Activated naive CD8-positive, alpha-beta T cell treated with anti-CD3 and anti-CD28 coated beads, Interleukin-2, amount 50 U/mL, for 24 hours (primary cell): ENCODE measurements at regions not wholly inside any gene's neighbourhood (a gene's known extent, or its start where the extent isn't known, plus 50 kb on each side); places are given as distances from the start of the nearest gene placed in this dataset.
"Not testable (repeated sequence)": the region's sequence is repeated elsewhere in the genome, so short reads cannot be mapped to it uniquely, and the experiment has no call there.

ENCODE experiments used
- ATAC-seq: fragments of 150-1000 bp; cut with Tn5 transposase; one replicate; pipeline ENCODE4 v1.10.0; 2021
- DNase-seq: peaks from one replicate; pipeline ENCODE4 v3.0.0; 2021
- H3K27ac Mint-ChIP-seq: one replicate; pipeline ENCODE4 v1.8.0; 2021; ENCODE audit warnings: mild to moderate bottlenecking, mixed read lengths
- H3K27me3 Mint-ChIP-seq: one replicate; pipeline ENCODE4 v1.8.0; 2021; ENCODE audit warnings: mixed read lengths
- H3K36me3 Mint-ChIP-seq: one replicate; pipeline ENCODE4 v1.8.0; 2021; ENCODE audit warnings: low read depth, mixed read lengths
- H3K4me1 Mint-ChIP-seq: one replicate; pipeline ENCODE4 v1.8.0; 2021; ENCODE audit warnings: mixed read lengths
- H3K4me3 Mint-ChIP-seq: one replicate; pipeline ENCODE4 v1.8.0; 2021; ENCODE audit warnings: mild to moderate bottlenecking, moderate library complexity, mixed read lengths
- H3K9me3 Mint-ChIP-seq: one replicate; pipeline ENCODE4 v1.8.0; 2021; ENCODE audit warnings: mixed read lengths

DNA sequence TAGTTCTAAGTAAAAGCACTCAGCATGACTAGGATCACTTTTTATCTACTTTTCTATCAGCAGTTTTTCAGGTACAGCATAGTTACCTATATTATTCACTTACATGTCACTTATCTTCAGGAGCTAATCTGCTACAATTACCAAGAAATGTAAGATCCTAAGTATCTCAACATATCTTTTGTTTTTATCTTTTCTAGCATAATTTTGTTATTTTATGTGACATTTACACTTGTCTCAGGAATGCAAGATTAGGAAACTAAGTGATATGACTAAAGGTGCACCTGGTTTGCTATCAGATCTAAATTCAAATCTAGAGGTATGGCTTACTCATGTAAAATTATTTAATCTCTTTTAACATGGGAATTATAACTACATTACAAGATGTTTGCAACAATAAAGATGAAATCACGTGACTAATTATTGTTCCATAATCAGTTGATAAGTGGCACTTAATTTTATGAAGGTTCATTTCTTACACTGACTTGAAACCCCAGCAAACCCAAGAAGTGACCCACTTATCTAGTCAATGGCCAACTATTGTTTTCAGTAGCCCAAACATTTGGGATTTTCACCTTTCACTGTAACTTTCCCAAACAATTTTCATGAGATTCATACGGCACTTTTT, 390.3 kb upstream of the PCDH15 start:
- H3K27ac Mint-ChIP-seq, result no peak overlapping the region
- H3K4me1 Mint-ChIP-seq, result no peaks in the 10 kb centered on the region
- ATAC-seq (no peak), DNase-seq (no peak)
- peaks cover 6% of the 10 kb centered on the region for H3K9me3 Mint-ChIP-seq
- no peaks in the 10 kb centered on the region for H3K27me3 Mint-ChIP-seq
- no peak overlapping the region for H3K4me3 Mint-ChIP-seq
- no peaks in the 10 kb centered on the region for H3K36me3 Mint-ChIP-seq

DNA sequence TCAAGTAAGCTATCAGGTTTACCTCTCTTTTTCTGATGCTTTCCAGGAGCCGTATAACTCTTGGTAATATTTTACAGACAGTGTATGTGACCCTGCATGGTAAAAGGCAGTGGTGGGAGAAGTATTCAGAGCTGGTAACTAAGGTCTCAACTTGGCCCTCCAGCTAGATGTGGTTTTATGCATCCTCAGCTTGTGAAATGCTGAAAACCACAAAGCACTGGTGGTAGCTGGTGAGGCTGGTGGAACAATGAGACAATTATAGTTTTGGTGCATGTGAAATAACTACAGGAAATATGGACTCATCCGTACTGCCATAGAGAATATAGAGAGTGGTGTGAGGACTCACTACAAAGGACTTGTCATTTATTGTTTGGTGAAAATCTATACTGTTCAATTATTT, 383.0 kb upstream of the PCDH15 start:
- no peaks in the 10 kb centered on the region for H3K36me3 Mint-ChIP-seq
- no peak for ATAC-seq
- no peaks in the 10 kb centered on the region for H3K27me3 Mint-ChIP-seq
- no peak overlapping the region for H3K4me3 Mint-ChIP-seq
- no peak for DNase-seq
- H3K4me1 Mint-ChIP-seq, result no peaks in the 10 kb centered on the region
- no peak overlapping the region for H3K27ac Mint-ChIP-seq
- peaks cover 10% of the 10 kb centered on the region for H3K9me3 Mint-ChIP-seq

DNA sequence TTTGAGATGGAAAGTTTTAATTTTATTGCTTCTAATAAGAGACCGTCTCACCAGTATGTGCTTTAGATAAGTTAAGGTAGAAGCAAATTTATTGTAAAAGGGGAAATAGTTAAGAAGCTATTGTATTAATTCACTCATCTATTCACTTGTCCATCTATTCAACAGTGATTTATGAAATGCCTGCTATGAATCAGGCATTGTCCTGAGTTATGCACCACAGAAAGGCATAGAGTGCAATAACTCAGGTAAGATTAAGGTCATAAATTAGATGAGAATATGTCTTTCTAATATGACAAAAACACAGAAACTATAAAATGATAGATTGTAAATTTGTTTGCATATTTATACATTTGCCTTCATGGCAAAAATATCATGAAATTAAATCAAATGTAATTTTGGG, 379.3 kb upstream of the PCDH15 start:
- Mint-ChIP-seq H3K4me3 (no peak overlapping the region), H3K36me3 (no peaks in the 10 kb centered on the region), H3K9me3 (peaks cover 14% of the 10 kb centered on the region), H3K4me1 (no peaks in the 10 kb centered on the region), H3K27ac (no peak overlapping the region), H3K27me3 (no peaks in the 10 kb centered on the region)
- ATAC-seq (no peak), DNase-seq (no peak)

GRCh38 chr10:55174419-55174818, 373.4 kb upstream of the PCDH15 start:
- Mint-ChIP-seq H3K27ac (no peak overlapping the region), H3K4me1 (no peaks in the 10 kb centered on the region), H3K36me3 (no peaks in the 10 kb centered on the region), H3K4me3 (no peak overlapping the region), H3K27me3 (no peaks in the 10 kb centered on the region), H3K9me3 (peaks cover 11% of the 10 kb centered on the region)
- ATAC-seq, result no peak
- DNase-seq, result no peak

DNA sequence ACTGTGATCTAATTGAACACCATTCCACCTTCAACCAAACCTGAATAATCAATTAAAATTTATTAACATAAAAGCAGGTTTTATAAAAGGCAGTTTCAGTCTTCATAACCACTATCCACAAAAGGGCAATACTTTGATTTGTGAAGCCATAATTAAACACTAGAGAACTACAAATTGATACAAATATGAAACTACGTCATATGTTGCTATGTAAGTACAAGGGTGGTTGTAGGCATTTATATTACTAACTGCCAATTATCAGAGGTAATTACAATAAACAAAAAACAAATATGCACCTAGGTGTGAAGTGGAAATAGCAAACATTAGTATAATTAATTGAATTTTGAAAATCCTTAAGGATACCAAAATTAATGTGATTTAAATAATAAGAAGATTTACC, 368.5 kb upstream of the PCDH15 start:
- H3K4me1 Mint-ChIP-seq, result no peaks in the 10 kb centered on the region
- peaks cover 5% of the 10 kb centered on the region for H3K9me3 Mint-ChIP-seq
- ATAC-seq (no peak), DNase-seq (no peak)
- H3K36me3 Mint-ChIP-seq, result no peaks in the 10 kb centered on the region
- H3K27me3 Mint-ChIP-seq, result no peaks in the 10 kb centered on the region
- H3K27ac Mint-ChIP-seq, result no peak overlapping the region
- no peak overlapping the region for H3K4me3 Mint-ChIP-seq

DNA sequence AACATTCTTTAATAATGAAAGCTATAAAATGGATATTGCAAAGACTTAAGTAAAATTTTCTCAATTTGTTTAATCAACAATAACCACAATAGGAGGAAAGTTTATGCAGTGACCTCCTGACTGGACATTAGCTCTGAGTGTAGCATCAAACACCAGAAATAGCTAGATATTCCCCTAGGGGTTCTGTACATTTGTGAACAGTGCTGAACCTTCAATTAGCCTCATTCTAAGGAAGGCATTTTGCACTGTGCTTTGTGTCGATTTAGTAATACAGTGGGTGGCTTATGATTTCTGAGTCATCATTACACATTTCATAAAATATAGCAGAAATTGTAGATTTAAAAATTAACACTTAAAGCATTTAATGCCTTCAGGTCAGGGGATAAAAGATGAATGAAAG, 367.3 kb upstream of the PCDH15 start:
- DNase-seq (no peak), ATAC-seq (no peak)
- Mint-ChIP-seq H3K36me3 (no peaks in the 10 kb centered on the region), H3K27ac (no peak overlapping the region), H3K27me3 (no peaks in the 10 kb centered on the region), H3K4me3 (no peak overlapping the region), H3K9me3 (peaks cover 5% of the 10 kb centered on the region), H3K4me1 (no peaks in the 10 kb centered on the region)

DNA sequence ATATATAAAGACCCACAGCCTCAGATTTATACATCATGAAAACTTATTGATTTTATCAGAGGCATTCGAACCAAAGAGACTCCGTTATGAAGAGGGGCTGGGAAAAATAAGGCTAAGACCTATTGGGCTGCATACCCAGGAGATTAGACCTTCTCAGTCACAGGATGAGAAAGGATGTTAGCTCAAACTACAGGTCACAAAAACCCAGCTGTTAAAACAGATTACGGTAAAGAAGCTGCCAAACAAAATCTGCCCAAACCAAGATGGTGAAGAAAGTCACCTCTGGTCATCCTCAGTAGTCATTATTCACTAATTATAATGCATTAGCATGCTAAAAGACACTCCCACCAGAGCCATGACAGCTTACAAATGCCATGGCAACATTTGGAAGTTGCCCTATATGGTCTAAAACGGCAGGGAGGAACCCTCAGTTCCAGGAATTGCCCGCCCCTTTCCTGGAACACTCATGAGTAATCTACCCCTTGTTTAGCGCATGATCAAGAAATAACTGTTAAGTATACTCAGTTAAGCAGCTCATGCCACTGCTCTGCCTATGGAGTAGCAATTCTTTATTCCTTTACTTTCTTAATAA, 362.5 kb upstream of the PCDH15 start:
- DNase-seq (no peak), ATAC-seq (no peak)
- H3K36me3 Mint-ChIP-seq, result no peaks in the 10 kb centered on the region
- H3K4me3 Mint-ChIP-seq, result no peak overlapping the region
- H3K27me3 Mint-ChIP-seq, result no peaks in the 10 kb centered on the region
- H3K4me1 Mint-ChIP-seq, result no peaks in the 10 kb centered on the region
- H3K27ac Mint-ChIP-seq, result no peak overlapping the region
- no peaks in the 10 kb centered on the region for H3K9me3 Mint-ChIP-seq

DNA sequence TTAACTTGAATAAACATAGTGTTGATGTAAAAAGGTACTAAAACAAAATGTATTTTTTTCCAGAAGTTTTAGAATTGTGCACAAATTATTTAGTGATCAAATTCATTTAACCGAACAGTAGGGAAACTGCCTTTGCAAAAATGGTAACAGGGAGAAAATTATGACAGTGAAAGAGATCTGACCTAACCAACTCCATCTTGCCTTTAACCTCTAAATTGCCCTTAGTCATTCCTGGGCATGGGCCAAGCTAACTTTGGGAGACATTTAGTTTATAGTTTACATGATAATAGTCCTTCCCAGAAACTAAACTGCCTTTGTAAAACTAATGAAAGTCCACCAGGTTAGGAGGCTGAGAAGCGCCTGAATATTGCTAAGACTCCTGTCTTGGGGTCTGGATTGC, 361.3 kb upstream of the PCDH15 start:
- H3K4me1 Mint-ChIP-seq, H3K27me3 Mint-ChIP-seq, H3K9me3 Mint-ChIP-seq, ATAC-seq, H3K4me3 Mint-ChIP-seq, H3K27ac Mint-ChIP-seq, DNase-seq, H3K36me3 Mint-ChIP-seq: not testable (repeated sequence)

DNA sequence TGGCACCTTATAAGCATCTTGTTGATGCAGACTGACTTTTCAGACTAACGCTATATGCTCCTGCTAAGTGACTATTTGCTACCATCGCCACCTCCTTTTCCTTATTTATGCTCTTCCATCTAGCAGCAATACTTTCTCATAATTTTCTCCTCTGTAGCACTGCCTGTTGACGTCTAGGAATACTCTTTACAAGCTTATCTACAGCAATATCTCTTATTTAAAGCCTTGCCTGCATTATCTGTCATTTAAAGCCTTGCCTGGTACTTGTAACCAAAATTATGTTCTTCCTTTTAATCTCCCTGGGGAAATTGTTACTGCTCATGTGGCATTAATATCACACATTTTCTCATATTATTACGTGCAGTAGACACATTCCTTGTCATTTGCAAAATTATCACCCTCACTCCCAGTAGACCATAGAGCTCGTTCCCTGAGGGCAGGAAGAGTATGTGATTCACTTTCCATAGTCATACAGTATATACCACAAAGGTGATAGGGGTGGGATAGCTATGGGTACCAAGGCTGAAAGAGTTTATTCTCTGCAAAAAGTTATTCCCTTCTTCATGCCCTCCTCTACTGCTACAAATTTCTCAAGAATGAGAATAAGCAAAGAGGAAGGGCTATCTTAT, 359.7 kb upstream of the PCDH15 start:
- H3K4me3 Mint-ChIP-seq, result no peak overlapping the region
- no peaks in the 10 kb centered on the region for H3K4me1 Mint-ChIP-seq
- DNase-seq (no peak), ATAC-seq (no peak)
- no peak overlapping the region for H3K27ac Mint-ChIP-seq
- peaks cover 5% of the 10 kb centered on the region for H3K9me3 Mint-ChIP-seq
- no peaks in the 10 kb centered on the region for H3K36me3 Mint-ChIP-seq
- H3K27me3 Mint-ChIP-seq, result no peaks in the 10 kb centered on the region

GRCh38 chr10:55158633-55159032, 357.6 kb upstream of the PCDH15 start:
- H3K4me3 Mint-ChIP-seq, result no peak overlapping the region
- peaks cover 5% of the 10 kb centered on the region for H3K9me3 Mint-ChIP-seq
- no peak for DNase-seq
- no peaks in the 10 kb centered on the region for H3K36me3 Mint-ChIP-seq
- no peaks in the 10 kb centered on the region for H3K4me1 Mint-ChIP-seq
- no peak overlapping the region for H3K27ac Mint-ChIP-seq
- H3K27me3 Mint-ChIP-seq, result no peaks in the 10 kb centered on the region
- ATAC-seq, result no peak

GRCh38 chr10:55146032-55146431, 345.0 kb upstream of the PCDH15 start:
- Mint-ChIP-seq H3K4me1 (no peaks in the 10 kb centered on the region), H3K36me3 (no peaks in the 10 kb centered on the region), H3K27me3 (no peaks in the 10 kb centered on the region), H3K9me3 (peaks cover 6% of the 10 kb centered on the region), H3K27ac (no peak overlapping the region), H3K4me3 (no peak overlapping the region)
- no peak for DNase-seq
- ATAC-seq, result no peak

GRCh38 chr10:55144001-55144400, 343.0 kb upstream of the PCDH15 start:
- no peak for ATAC-seq
- H3K27me3 Mint-ChIP-seq, result no peaks in the 10 kb centered on the region
- no peaks in the 10 kb centered on the region for H3K4me1 Mint-ChIP-seq
- H3K9me3 Mint-ChIP-seq, result peaks cover 8% of the 10 kb centered on the region
- no peaks in the 10 kb centered on the region for H3K36me3 Mint-ChIP-seq
- no peak for DNase-seq
- H3K27ac Mint-ChIP-seq, result no peak overlapping the region
- H3K4me3 Mint-ChIP-seq, result no peak overlapping the region

- H3K27ac Mint-ChIP-seq, result no peak overlapping the region
- DNase-seq (no peak), ATAC-seq (no peak)
- no peaks in the 10 kb centered on the region for H3K4me1 Mint-ChIP-seq
- no peak overlapping the region for H3K4me3 Mint-ChIP-seq
- H3K9me3 Mint-ChIP-seq, result peaks cover 11% of the 10 kb centered on the region
- no peaks in the 10 kb centered on the region for H3K36me3 Mint-ChIP-seq
- no peaks in the 10 kb centered on the region for H3K27me3 Mint-ChIP-seq
Measured at GRCh38 chr10:55141892-55142291, 340.9 kb upstream of the PCDH15 start.

DNA sequence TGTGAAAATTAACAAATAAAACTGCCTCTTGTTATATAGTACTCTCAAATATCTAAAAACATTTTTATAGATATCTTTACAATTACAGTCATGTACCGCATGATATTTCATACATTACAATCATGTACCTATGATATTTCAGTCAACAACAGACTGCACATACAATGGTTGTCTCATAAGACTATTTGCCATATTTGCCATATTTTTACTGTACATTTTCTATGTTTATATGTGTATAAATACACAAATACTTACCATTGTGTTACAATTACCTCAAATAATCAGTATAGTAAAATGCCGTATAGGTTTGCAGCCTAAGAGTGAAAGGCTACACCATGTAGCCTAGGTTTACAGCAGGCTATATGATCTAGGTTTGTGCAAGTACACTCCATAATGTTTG, 336.0 kb upstream of the PCDH15 start:
- ATAC-seq (no peak), DNase-seq (no peak)
- Mint-ChIP-seq H3K27me3 (no peaks in the 10 kb centered on the region), H3K27ac (no peak overlapping the region), H3K4me1 (no peaks in the 10 kb centered on the region), H3K4me3 (no peak overlapping the region), H3K36me3 (no peaks in the 10 kb centered on the region), H3K9me3 (peaks cover 19% of the 10 kb centered on the region)

DNA sequence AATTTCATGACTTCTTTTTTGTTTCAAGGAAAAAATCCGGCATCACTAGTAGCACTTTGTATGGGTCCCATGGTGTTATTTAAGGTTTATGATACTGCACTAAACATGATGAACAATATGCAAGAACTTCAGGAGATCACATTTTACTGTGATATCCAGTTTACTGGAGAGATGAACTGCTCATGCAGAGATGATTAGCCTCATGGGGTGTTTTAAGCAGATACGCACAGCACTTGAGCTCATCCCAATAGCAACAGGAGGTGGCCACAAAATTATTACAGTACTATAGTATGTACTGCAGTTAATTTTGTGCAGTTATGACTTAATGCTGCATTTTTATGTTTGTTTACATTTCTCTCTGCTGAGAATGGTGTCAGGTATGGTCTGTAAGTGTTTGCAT, 303.7 kb upstream of the PCDH15 start:
- ATAC-seq (no peak), DNase-seq (no peak)
- H3K36me3 Mint-ChIP-seq, result no peaks in the 10 kb centered on the region
- no peaks in the 10 kb centered on the region for H3K27me3 Mint-ChIP-seq
- H3K27ac Mint-ChIP-seq, result no peak overlapping the region
- no peaks in the 10 kb centered on the region for H3K4me1 Mint-ChIP-seq
- H3K9me3 Mint-ChIP-seq, result peaks cover 12% of the 10 kb centered on the region
- H3K4me3 Mint-ChIP-seq, result no peak overlapping the region
